ENCODE measurements at regions not wholly inside any gene's neighbourhood (a gene's known extent, or its start where the extent isn't known, plus 50 kb on each side); places are given as distances from the start of the nearest gene placed in this dataset.
A peak's percentile ranks its signal among the peaks of the same experiment; 100 is the strongest.

GRCh38 chr6:20284672-20285071 lies 72.4 kb upstream of the MBOAT1 start:
- in situ Hi-C loops (cut with MboI; ENCODE audit: low sequenced_read_pairs in 4 of 4) (no loop called here), intact Hi-C loops (cut with DNase I; ENCODE audit: low total_unique reads) (no loop called here)
- Histone ChIP-seq H3K4me1 (no peaks in the 10 kb centered on the region), H3K36me3 (no peaks in the 10 kb centered on the region), H3K27ac (no peak overlapping the region), H3K4me3 (no peak overlapping the region), H3K27me3 (no peaks in the 10 kb centered on the region), H3K9me3 (no peaks in the 10 kb centered on the region)
- no peak for ATAC-seq
- no peak for TF ChIP-seq POLR2A (IDR thresholded peaks at IDR 0.05)
- TF ChIP-seq CTCF (IDR thresholded peaks at IDR 0.05 in 4 of 5, conservative IDR thresholded peaks at IDR 0.05 in 1 of 5) = no peak
- DNase-seq = no peak

- TF ChIP-seq POLR2A (IDR thresholded peaks at IDR 0.05) (no peak), CTCF (IDR thresholded peaks at IDR 0.05 in 4 of 5, conservative IDR thresholded peaks at IDR 0.05 in 1 of 5) (no peak)
- H3K9me3 ChIP-seq = no peaks in the 10 kb centered on the region
- H3K4me1 ChIP-seq = peaks cover 0 to 2% of the 10 kb centered on the region in 2 donors
- DNase-seq (no peak), ATAC-seq (no peak)
- H3K4me3 ChIP-seq = no peak overlapping the region
- H3K36me3 ChIP-seq = no peaks in the 10 kb centered on the region
- in situ Hi-C loops (cut with MboI; ENCODE audit: low sequenced_read_pairs in 4 of 4) = no loop called here
- no peaks in the 10 kb centered on the region for H3K27me3 ChIP-seq
- intact Hi-C loops (cut with DNase I; ENCODE audit: low total_unique reads) = no loop called here
- no peak overlapping the region for H3K27ac ChIP-seq
Measured at GRCh38 chr6:20286968-20287565, 74.8 kb upstream of the MBOAT1 start.

- ATAC-seq (peak; percentile 81 to 95), DNase-seq (peak; percentile 43 to 59)
- TF ChIP-seq CTCF (IDR thresholded peaks at IDR 0.05 in 4 of 5, conservative IDR thresholded peaks at IDR 0.05 in 1 of 5) (peak; percentile 73 to 89 (median 79)), POLR2A (IDR thresholded peaks at IDR 0.05) (no peak)
- intact Hi-C loops (cut with DNase I; ENCODE audit: low total_unique reads) = loop anchor here (1.0 to 5.0 kb wide), 2 partner anchors 110 to 236 kb away; partner anchors contain the start of gene E2F3
- in situ Hi-C loops (cut with MboI; ENCODE audit: low sequenced_read_pairs in 4 of 4) = loop anchor here (5.0 kb wide), 3 partner anchors 105 to 240 kb away; partner anchors contain the start of gene CDKAL1 (in 2 of the 4)
- Histone ChIP-seq H3K36me3 (no peaks in the 10 kb centered on the region), H3K9me3 (no peaks in the 10 kb centered on the region), H3K27ac (no peak overlapping the region), H3K27me3 (no peaks in the 10 kb centered on the region), H3K4me3 (no peak overlapping the region), H3K4me1 (peaks cover 0 to 3% of the 10 kb centered on the region in 2 donors)
Measured at GRCh38 chr6:20291764-20292580, 79.7 kb upstream of the MBOAT1 start.

GRCh38 chr6:20292905-20293304 lies 80.6 kb upstream of the MBOAT1 start:
- H3K27ac ChIP-seq = no peak overlapping the region

More at GRCh38 chr6:20292905-20293304, 80.6 kb upstream of the MBOAT1 start:
- ATAC-seq (peak in 1 of 2 donors; percentile 37), DNase-seq (no peak)
- TF ChIP-seq CTCF (IDR thresholded peaks at IDR 0.05 in 4 of 5, conservative IDR thresholded peaks at IDR 0.05 in 1 of 5) = no peak
- no peak for TF ChIP-seq POLR2A (IDR thresholded peaks at IDR 0.05)
- in situ Hi-C loops (cut with MboI; ENCODE audit: low sequenced_read_pairs in 4 of 4) (loop anchor here (5.0 kb wide), 3 partner anchors 104 to 239 kb away; partner anchors contain the start of gene CDKAL1 (in 2 of the 4)), intact Hi-C loops (cut with DNase I; ENCODE audit: low total_unique reads) (loop anchor here (5.0 kb wide), 1 partner anchor 109 kb away; the partner anchor contains the start of gene E2F3)
- no peak overlapping the region for H3K4me3 ChIP-seq
- no peaks in the 10 kb centered on the region for H3K9me3 ChIP-seq
- no peaks in the 10 kb centered on the region for H3K36me3 ChIP-seq
- peaks cover 0 to 3% of the 10 kb centered on the region in 2 donors for H3K4me1 ChIP-seq
- no peaks in the 10 kb centered on the region for H3K27me3 ChIP-seq

Measured in gastrocnemius medialis (tissue), 4 donors.